ENCODE measurements at regions not wholly inside any gene's neighbourhood (a gene's known extent, or its start where the extent isn't known, plus 50 kb on each side); places are given as distances from the start of the nearest gene placed in this dataset.

- ATAC-seq = no peak
Observed at GRCh38 chr11:10942620-10943019, 84.8 kb upstream of the ZBED5 start.

GRCh38 chr11:10941871-10942270 is 84.0 kb upstream of the ZBED5 start:
- ATAC-seq = no peak
- no peak for TF ChIP-seq PPARA (CRISPR knock-in tag; IDR thresholded peaks at IDR 0.05; ENCODE audit: borderline replicate concordance)
- no peak for TF ChIP-seq RARB (CRISPR knock-in tag; IDR thresholded peaks at IDR 0.05)
- TF ChIP-seq ISL1 (CRISPR knock-in tag; IDR thresholded peaks at IDR 0.05) = no peak
- TF ChIP-seq ZFP30 (CRISPR knock-in tag; IDR thresholded peaks at IDR 0.05) = no peak
- TF ChIP-seq, protein P1, sequence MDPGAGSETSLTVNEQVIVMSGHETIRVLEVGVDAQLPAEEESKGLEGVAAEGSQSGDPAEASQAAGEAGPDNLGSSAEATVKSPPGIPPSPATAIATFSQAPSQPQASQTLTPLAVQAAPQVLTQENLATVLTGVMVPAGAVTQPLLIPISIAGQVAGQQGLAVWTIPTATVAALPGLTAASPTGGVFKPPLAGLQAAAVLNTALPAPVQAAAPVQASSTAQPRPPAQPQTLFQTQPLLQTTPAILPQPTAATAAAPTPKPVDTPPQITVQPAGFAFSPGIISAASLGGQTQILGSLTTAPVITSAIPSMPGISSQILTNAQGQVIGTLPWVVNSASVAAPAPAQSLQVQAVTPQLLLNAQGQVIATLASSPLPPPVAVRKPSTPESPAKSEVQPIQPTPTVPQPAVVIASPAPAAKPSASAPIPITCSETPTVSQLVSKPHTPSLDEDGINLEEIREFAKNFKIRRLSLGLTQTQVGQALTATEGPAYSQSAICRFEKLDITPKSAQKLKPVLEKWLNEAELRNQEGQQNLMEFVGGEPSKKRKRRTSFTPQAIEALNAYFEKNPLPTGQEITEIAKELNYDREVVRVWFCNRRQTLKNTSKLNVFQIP (CRISPR knock-in tag; IDR thresholded peaks at IDR 0.05; ENCODE audit: borderline replicate concordance, low read depth) = no peak
- no peak for TF ChIP-seq ZC3H10 (CRISPR knock-in tag; IDR thresholded peaks at IDR 0.05)
- no peak for TF ChIP-seq GLIS3 (CRISPR knock-in tag; IDR thresholded peaks at IDR 0.05)
- TF ChIP-seq, protein P2, sequence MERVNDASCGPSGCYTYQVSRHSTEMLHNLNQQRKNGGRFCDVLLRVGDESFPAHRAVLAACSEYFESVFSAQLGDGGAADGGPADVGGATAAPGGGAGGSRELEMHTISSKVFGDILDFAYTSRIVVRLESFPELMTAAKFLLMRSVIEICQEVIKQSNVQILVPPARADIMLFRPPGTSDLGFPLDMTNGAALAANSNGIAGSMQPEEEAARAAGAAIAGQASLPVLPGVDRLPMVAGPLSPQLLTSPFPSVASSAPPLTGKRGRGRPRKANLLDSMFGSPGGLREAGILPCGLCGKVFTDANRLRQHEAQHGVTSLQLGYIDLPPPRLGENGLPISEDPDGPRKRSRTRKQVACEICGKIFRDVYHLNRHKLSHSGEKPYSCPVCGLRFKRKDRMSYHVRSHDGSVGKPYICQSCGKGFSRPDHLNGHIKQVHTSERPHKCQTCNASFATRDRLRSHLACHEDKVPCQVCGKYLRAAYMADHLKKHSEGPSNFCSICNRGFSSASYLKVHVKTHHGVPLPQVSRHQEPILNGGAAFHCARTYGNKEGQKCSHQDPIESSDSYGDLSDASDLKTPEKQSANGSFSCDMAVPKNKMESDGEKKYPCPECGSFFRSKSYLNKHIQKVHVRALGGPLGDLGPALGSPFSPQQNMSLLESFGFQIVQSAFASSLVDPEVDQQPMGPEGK (CRISPR knock-in tag; IDR thresholded peaks at IDR 0.05; ENCODE audit: borderline replicate concordance) = no peak
- no peak for TF ChIP-seq ZNF8 (CRISPR knock-in tag; IDR thresholded peaks at IDR 0.05)
- TF ChIP-seq TOX (CRISPR knock-in tag; IDR thresholded peaks at IDR 0.05; ENCODE audit: borderline replicate concordance) = no peak
- TF ChIP-seq OSR1 (CRISPR knock-in tag; IDR thresholded peaks at IDR 0.05) = no peak
- no peak for TF ChIP-seq TCF4 (CRISPR knock-in tag; IDR thresholded peaks at IDR 0.05; ENCODE audit: borderline replicate concordance)
- TF ChIP-seq CSDC2 (CRISPR knock-in tag; IDR thresholded peaks at IDR 0.05) = no peak
- no peak for TF ChIP-seq ESRRG (CRISPR knock-in tag; IDR thresholded peaks at IDR 0.05)
- TF ChIP-seq ZFP3 (CRISPR knock-in tag; IDR thresholded peaks at IDR 0.05) = no peak
- no peak for TF ChIP-seq TSHZ2 (CRISPR knock-in tag; IDR thresholded peaks at IDR 0.05)
- no peak for TF ChIP-seq BACH2 (CRISPR knock-in tag; IDR thresholded peaks at IDR 0.05; ENCODE audit: borderline replicate concordance)
- TF ChIP-seq ZNF565 (CRISPR knock-in tag; conservative IDR thresholded peaks at IDR 0.05; ENCODE audit: low read depth) = no peak

More at GRCh38 chr11:10942620-10943019, 84.8 kb upstream of the ZBED5 start:
- no peak for TF ChIP-seq RARB (CRISPR knock-in tag; IDR thresholded peaks at IDR 0.05)
- TF ChIP-seq ZFP3 (CRISPR knock-in tag; IDR thresholded peaks at IDR 0.05) = no peak
- TF ChIP-seq PPARA (CRISPR knock-in tag; IDR thresholded peaks at IDR 0.05; ENCODE audit: borderline replicate concordance) = no peak
- TF ChIP-seq ZFP30 (CRISPR knock-in tag; IDR thresholded peaks at IDR 0.05) = no peak
- TF ChIP-seq GLIS3 (CRISPR knock-in tag; IDR thresholded peaks at IDR 0.05) = no peak
- TF ChIP-seq, protein P2 (CRISPR knock-in tag; IDR thresholded peaks at IDR 0.05; ENCODE audit: borderline replicate concordance) = no peak

DNA sequence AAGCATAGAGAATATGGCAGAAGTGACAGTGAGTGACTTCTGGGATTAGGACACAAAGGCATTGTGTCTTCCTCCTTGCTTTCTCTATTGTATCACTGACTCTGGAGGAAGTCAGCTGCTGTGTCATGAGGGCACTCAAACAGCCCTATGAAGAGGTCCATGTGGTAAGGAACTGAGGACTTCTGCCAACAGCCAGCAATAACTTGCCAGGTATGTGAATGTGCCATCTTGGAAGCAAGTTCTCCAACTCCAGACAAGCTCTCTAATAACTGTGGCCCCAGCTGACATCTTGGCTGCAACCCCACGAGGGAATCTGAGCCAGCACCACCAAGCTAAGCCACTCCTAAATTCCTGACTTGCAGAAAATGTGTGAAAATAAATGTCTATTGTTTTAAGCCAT is 83.6 kb upstream of the ZBED5 start:
- ATAC-seq = no peak
- TF ChIP-seq ESRRG (CRISPR knock-in tag; IDR thresholded peaks at IDR 0.05) = no peak
- TF ChIP-seq ZNF70 (CRISPR knock-in tag; IDR thresholded peaks at IDR 0.05) = no peak
- TF ChIP-seq TCF4 (CRISPR knock-in tag; IDR thresholded peaks at IDR 0.05; ENCODE audit: borderline replicate concordance) = no peak
- TF ChIP-seq ZNF8 (CRISPR knock-in tag; IDR thresholded peaks at IDR 0.05) = no peak
- TF ChIP-seq, protein P1 (CRISPR knock-in tag; IDR thresholded peaks at IDR 0.05; ENCODE audit: borderline replicate concordance, low read depth) = no peak
- no peak for TF ChIP-seq BACH2 (CRISPR knock-in tag; IDR thresholded peaks at IDR 0.05; ENCODE audit: borderline replicate concordance)
- no peak for TF ChIP-seq CSRNP3 (CRISPR knock-in tag; IDR thresholded peaks at IDR 0.05)
- no peak for TF ChIP-seq ZFP3 (CRISPR knock-in tag; IDR thresholded peaks at IDR 0.05)
- TF ChIP-seq, protein P2 (CRISPR knock-in tag; IDR thresholded peaks at IDR 0.05; ENCODE audit: borderline replicate concordance) = no peak
- TF ChIP-seq SNAI2 (CRISPR knock-in tag; IDR thresholded peaks at IDR 0.05) = no peak
- TF ChIP-seq CREB5 (CRISPR knock-in tag; IDR thresholded peaks at IDR 0.05; ENCODE audit: low read depth) = no peak

Data from SK-N-SH treated with all-trans-retinoic acid at 6 μM for 48 hours (cell line).